ENCODE measurements at regions not wholly inside any gene's neighbourhood (a gene's known extent, or its start where the extent isn't known, plus 50 kb on each side); places are given as distances from the start of the nearest gene placed in this dataset.

DNA sequence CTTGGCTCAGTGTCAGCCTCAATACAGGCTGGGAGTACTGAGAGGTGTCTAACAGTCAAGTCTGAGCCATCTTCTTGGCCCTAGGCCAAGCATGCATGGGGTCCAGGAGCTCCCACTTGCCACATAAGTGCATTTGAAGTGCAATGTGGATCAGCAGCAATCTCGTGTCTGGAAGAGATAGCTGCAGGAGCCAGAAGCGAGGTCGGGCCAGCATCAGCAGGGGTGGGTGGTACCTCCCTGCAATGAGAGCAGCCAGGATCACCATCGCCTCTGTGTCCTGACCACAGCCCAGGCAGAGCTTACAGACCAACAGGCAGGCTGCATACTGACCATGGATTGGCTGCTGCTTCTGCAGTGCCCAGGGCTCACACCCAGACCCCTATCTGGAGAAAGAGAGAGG, 83.0 kb upstream of the CXCL12 start:
- TF ChIP-seq, protein P1, sequence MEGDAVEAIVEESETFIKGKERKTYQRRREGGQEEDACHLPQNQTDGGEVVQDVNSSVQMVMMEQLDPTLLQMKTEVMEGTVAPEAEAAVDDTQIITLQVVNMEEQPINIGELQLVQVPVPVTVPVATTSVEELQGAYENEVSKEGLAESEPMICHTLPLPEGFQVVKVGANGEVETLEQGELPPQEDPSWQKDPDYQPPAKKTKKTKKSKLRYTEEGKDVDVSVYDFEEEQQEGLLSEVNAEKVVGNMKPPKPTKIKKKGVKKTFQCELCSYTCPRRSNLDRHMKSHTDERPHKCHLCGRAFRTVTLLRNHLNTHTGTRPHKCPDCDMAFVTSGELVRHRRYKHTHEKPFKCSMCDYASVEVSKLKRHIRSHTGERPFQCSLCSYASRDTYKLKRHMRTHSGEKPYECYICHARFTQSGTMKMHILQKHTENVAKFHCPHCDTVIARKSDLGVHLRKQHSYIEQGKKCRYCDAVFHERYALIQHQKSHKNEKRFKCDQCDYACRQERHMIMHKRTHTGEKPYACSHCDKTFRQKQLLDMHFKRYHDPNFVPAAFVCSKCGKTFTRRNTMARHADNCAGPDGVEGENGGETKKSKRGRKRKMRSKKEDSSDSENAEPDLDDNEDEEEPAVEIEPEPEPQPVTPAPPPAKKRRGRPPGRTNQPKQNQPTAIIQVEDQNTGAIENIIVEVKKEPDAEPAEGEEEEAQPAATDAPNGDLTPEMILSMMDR (IDR thresholded peaks at IDR 0.05): no peak
- TF ChIP-seq POLR2A (IDR thresholded peaks at IDR 0.05): no peak

All from body of pancreas (tissue), 4 donors.